Left ventricle myocardium inferior (tissue), 1 donor: ENCODE measurements at regions not wholly inside any gene's neighbourhood (a gene's known extent, or its start where the extent isn't known, plus 50 kb on each side); places are given as distances from the start of the nearest gene placed in this dataset.

Source experiments
- DNase-seq: peaks from one replicate; pipeline ENCODE4 v3.0.0-alpha.2; 2020
- H3K27ac ChIP-seq: fragments of 200-600 bp; replicated peaks from 2 replicates; pipeline ENCODE4 v1.8.0; 2021
- H3K27me3 ChIP-seq: fragments of 200-600 bp; 2 replicates; pipeline ENCODE4 v1.8.0; 2021; ENCODE audit warnings: low read depth
- H3K36me3 ChIP-seq: fragments of 200-600 bp; 2 replicates; pipeline ENCODE4 v1.8.0; 2021
- H3K4me1 ChIP-seq: fragments of 200-600 bp; 2 replicates; pipeline ENCODE4 v1.8.0; 2021
- H3K4me3 ChIP-seq: fragments of 200-600 bp; 2 replicates; pipeline ENCODE4 v1.8.0; 2021; ENCODE audit warnings: mild to moderate bottlenecking, moderate library complexity
- H3K9me3 ChIP-seq: fragments of 200-600 bp; replicated peaks from 2 replicates; pipeline ENCODE4 v1.8.0; 2021
- intact Hi-C: fragments of 100-400 bp; cut with micrococcal nuclease; formaldehyde crosslinking; loops from one replicate; pipeline ENCODE4 v1.11.0; 2022
- TF ChIP-seq, protein P1 (sequence below): fragments of 200-600 bp; IDR thresholded peaks from 2 replicates; pipeline ENCODE4 v1.8.0; 2021; ENCODE audit warnings: antibody characterized with exemption, mild to moderate bottlenecking, borderline replicate concordance
- donor health status: DM: no; HTN: yes; CAD: no; lungs with severe emphysema.

DNA sequence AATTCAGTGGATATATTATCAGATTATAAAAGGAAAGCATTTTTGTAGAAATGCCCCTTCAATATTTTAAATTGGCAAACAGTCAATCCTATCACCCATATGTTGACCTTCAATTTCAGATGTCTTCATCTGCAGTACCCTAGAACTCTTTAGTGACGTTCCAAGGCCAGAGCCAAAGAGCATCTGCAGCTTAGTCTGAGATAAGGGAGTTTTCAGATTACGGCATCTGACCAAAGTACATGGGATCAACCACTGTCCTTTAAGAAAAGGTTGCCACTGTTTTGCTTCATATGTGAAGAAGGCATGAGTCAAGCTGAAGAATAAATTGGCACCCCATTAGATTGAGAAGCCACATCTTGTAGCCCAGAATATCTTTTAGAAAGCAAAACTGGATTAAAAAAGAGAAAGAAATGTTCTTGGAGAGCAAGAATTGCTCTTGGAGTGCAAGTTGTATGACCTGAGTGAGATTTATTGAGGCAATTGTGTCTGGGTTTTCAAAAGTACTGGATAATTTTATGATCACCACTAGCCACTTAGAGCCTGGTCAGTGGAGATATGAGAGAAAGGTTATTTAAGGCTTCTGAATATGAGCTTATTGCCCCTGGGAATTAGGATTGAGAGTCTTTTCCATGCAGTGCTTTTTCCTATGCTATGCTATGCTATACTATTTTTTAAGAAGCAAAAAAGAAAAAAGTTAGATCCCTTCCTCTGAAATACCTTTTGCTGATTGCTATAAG lies 251.9 kb upstream of the NR3C2 start:
- Histone ChIP-seq H3K4me1 (peaks cover 9% of the 10 kb centered on the region), H3K9me3 (no peaks in the 10 kb centered on the region), H3K27ac (no peak overlapping the region), H3K36me3 (no peaks in the 10 kb centered on the region), H3K4me3 (no peak overlapping the region), H3K27me3 (no peaks in the 10 kb centered on the region)
- TF ChIP-seq, protein P1, sequence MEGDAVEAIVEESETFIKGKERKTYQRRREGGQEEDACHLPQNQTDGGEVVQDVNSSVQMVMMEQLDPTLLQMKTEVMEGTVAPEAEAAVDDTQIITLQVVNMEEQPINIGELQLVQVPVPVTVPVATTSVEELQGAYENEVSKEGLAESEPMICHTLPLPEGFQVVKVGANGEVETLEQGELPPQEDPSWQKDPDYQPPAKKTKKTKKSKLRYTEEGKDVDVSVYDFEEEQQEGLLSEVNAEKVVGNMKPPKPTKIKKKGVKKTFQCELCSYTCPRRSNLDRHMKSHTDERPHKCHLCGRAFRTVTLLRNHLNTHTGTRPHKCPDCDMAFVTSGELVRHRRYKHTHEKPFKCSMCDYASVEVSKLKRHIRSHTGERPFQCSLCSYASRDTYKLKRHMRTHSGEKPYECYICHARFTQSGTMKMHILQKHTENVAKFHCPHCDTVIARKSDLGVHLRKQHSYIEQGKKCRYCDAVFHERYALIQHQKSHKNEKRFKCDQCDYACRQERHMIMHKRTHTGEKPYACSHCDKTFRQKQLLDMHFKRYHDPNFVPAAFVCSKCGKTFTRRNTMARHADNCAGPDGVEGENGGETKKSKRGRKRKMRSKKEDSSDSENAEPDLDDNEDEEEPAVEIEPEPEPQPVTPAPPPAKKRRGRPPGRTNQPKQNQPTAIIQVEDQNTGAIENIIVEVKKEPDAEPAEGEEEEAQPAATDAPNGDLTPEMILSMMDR, result no peak
- intact Hi-C loops, result no loop called here
- DNase-seq, result no peak

- no peak overlapping the region for H3K27ac ChIP-seq
- H3K4me1 ChIP-seq, result peaks cover 9% of the 10 kb centered on the region
- no peaks in the 10 kb centered on the region for H3K9me3 ChIP-seq
- TF ChIP-seq, protein P1, result no peak
- no peak for DNase-seq
- H3K4me3 ChIP-seq, result no peak overlapping the region
- no peaks in the 10 kb centered on the region for H3K36me3 ChIP-seq
- H3K27me3 ChIP-seq, result no peaks in the 10 kb centered on the region
- intact Hi-C loops, result no loop called here
These were observed 250.0 kb upstream of the NR3C2 start for GRCh38 chr4:148692242-148692641.

DNA sequence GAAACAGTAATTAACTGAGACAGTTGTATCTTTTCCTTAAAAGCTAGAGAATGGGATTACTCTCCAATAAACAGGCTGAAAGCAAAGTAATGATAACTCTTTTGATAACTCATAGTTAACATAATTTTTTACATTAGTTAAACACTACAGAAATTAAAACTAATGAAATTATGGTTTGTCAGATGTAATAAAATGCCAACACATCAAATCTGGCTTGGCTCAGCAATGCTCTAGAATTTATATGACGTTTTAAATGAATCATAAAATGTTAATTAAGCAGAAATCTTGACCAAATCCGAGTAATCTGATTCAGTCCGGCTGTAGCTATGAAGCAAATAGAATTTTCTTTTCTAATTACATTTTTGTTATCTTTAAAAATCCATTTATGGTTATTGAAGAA lies 244.2 kb upstream of the NR3C2 start:
- TF ChIP-seq, protein P1, result no peak
- intact Hi-C loops, result no loop called here
- no peaks in the 10 kb centered on the region for H3K27me3 ChIP-seq
- no peaks in the 10 kb centered on the region for H3K4me1 ChIP-seq
- H3K4me3 ChIP-seq, result no peak overlapping the region
- DNase-seq, result no peak
- H3K9me3 ChIP-seq, result peaks cover 3% of the 10 kb centered on the region
- no peak overlapping the region for H3K27ac ChIP-seq
- no peaks in the 10 kb centered on the region for H3K36me3 ChIP-seq

DNA sequence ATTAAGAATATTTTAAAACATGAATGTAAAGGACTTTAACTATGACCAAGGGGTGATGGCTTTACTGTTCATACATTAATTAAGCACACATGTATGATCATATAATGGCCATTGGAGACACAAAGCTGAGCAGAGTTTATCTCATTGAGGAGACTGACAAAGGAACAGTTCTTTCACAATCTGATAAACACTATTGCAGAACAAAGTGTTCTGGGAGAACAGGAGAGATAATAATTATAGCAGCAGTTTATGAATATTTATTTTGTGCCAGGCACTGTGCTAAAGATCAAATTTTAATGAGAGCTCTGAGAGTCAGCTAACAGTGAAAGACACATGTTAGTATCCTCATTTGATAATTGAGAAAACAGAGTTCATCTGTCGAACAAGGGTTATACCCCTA lies 242.4 kb upstream of the NR3C2 start:
- intact Hi-C loops, result no loop called here
- H3K27ac ChIP-seq, result no peak overlapping the region
- no peak overlapping the region for H3K4me3 ChIP-seq
- H3K36me3 ChIP-seq, result no peaks in the 10 kb centered on the region
- peaks cover 3% of the 10 kb centered on the region for H3K9me3 ChIP-seq
- no peak for DNase-seq
- TF ChIP-seq, protein P1, result no peak
- H3K4me1 ChIP-seq, result no peaks in the 10 kb centered on the region
- no peaks in the 10 kb centered on the region for H3K27me3 ChIP-seq

- Histone ChIP-seq H3K36me3 (no peaks in the 10 kb centered on the region), H3K9me3 (peaks cover 3% of the 10 kb centered on the region), H3K4me3 (no peak overlapping the region), H3K4me1 (no peaks in the 10 kb centered on the region), H3K27ac (no peak overlapping the region), H3K27me3 (no peaks in the 10 kb centered on the region)
- no peak for DNase-seq
- intact Hi-C loops, result no loop called here
- TF ChIP-seq, protein P1, result no peak
These were observed 238.7 kb upstream of the NR3C2 start for GRCh38 chr4:148680884-148681283.
